Upper lobe of left lung (tissue), 6 donors: ENCODE measurements at regions not wholly inside any gene's neighbourhood (a gene's known extent, or its start where the extent isn't known, plus 50 kb on each side); places are given as distances from the start of the nearest gene placed in this dataset.
A peak's percentile ranks its signal among the peaks of the same experiment; 100 is the strongest.

ENCODE experiments used
- ATAC-seq, 2 donors: fragments of 200-7000 bp; cut with Tn5 transposase; one replicate each; pipeline ENCODE4 v1.9.1; 2022; ENCODE audit warnings: mild to moderate bottlenecking in 2 of 2, moderate library complexity in 2 of 2; ENCODE audit not compliant: low FRiP score in 2 of 2
- DNase-seq, 2 donors: peaks; one replicate each; pipeline ENCODE4 v3.0.0-alpha.2; 2019 to 2020
- H3K27ac ChIP-seq, 4 donors: fragments of 200-600 bp; sonication (generic); one replicate each; pipeline ENCODE4 v1.5.1; 2016 to 2019
- H3K27me3 ChIP-seq, 4 donors: fragments of 200-600 bp; sonication (generic); one replicate each; pipeline ENCODE4 v1.5.1; 2017 to 2019
- H3K36me3 ChIP-seq, 4 donors: fragments of 200-600 bp; sonication (generic); one replicate each; pipeline ENCODE4 v1.5.1; 2016 to 2019
- H3K4me1 ChIP-seq, 4 donors: fragments of 200-600 bp; sonication (generic); one replicate each; pipeline ENCODE4 v1.5.1; 2018 to 2019
- H3K4me3 ChIP-seq, 4 donors: fragments of 200-600 bp; sonication (generic); one replicate each; pipeline ENCODE4 v1.5.1; 2017 to 2019; ENCODE audit warnings: mild to moderate bottlenecking in 2 of 4, moderate library complexity in 1 of 4
- H3K9me3 ChIP-seq, 4 donors: fragments of 200-600 bp; sonication (generic); one replicate each; pipeline ENCODE4 v1.5.1; 2018 to 2019
- EP300 ChIP-seq, 4 donors: sonication (generic); formaldehyde crosslinking; IDR thresholded peaks; one replicate each; pipeline ENCODE4 v1.5.1; 2017; ENCODE audit warnings: antibody characterized with exemption in 4 of 4, control low read depth in 2 of 4
- POLR2A ChIP-seq, 4 donors: fragments of 450-650 bp; IDR thresholded peaks; one replicate each; pipeline ENCODE4 v1.5.1; 2016 to 2017; ENCODE audit warnings: antibody characterized with exemption in 4 of 4, mild to moderate bottlenecking in 2 of 4
- POLR2AphosphoS5 ChIP-seq, 2 donors: sonication (generic); formaldehyde crosslinking; IDR thresholded peaks; one replicate each; pipeline ENCODE4 v1.5.1; 2017; ENCODE audit warnings: antibody characterized with exemption in 2 of 2
- WGBS, 2 donors: methylation state at CpG; one replicate each; pipeline ENCODE4 v1.1.5; 2017 to 2018; 5-methylcytosine and 5-hydroxymethylcytosine counted together
- TF ChIP-seq, protein P1 (sequence below), 6 experiments: fragments of 450-650 bp in 4 of 6; fragments of 200-600 bp in 2 of 6; sonication (generic) in 2 of 6; IDR thresholded peaks; one replicate each; pipeline ENCODE4 v1.5.1; 2016 to 2019; ENCODE audit warnings: antibody characterized with exemption in 6 of 6
- donor health status: DM: no; HTN: no; CAD: no; lungs with moderate emphysema.
- donor health status: DM: no; HTN: yes; CAD: no; lungs with severe emphysema.

DNA sequence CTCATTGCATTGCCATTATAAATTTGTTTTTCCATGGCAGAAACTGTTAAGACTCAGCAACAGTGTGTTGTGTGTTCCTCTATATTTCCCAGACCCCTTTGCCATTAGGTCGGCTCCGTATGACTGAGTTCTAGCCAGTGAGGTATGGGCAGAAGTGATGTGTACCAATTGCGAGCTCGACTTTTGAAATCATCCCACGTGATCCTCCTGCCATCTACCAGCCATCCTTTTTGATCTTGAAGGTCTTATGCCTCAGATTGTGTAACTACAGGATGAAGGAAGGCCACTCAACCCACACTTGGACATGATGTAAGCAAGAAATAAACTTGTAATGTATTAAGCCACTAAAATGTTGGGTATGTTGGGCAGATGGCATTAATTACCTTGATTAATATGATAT is 562.3 kb downstream of the PDCD6IP start:
- ATAC-seq = peak in 1 of 2 donors; percentile 23
- Histone ChIP-seq H3K4me1 (no peaks in the 10 kb centered on the region), H3K27me3 (no peaks in the 10 kb centered on the region), H3K9me3 (no peaks in the 10 kb centered on the region), H3K4me3 (no peak overlapping the region), H3K27ac (no peak overlapping the region), H3K36me3 (no peaks in the 10 kb centered on the region)
- no peak for TF ChIP-seq EP300 (IDR thresholded peaks at IDR 0.05)
- no peak for TF ChIP-seq POLR2A (IDR thresholded peaks at IDR 0.05)
- 75 to 78% methylated on average over 5 of the region's 5 CpGs for WGBS, 2 donors
- no peak for DNase-seq

DNA sequence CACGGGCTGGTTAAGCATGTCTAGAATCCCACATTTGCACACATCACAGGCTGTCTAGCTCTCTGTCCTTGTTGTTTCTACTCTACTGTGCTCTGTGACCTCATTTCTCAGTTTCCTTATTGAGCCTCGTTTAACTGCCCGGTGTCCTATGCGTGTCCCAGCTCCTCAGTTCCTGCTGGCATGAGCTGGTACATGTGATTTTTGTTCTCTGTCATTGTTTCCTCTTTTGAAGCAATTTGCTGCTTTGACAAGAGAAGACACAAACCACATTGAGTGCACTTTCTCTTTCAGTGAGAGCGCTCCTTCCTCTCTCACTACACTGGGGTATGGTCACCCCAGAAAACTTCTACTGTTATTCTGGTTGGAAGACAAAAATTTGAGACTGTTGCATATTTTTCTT is 563.5 kb downstream of the PDCD6IP start:
- H3K36me3 ChIP-seq = no peaks in the 10 kb centered on the region
- H3K27ac ChIP-seq = no peak overlapping the region
- TF ChIP-seq, protein P1, sequence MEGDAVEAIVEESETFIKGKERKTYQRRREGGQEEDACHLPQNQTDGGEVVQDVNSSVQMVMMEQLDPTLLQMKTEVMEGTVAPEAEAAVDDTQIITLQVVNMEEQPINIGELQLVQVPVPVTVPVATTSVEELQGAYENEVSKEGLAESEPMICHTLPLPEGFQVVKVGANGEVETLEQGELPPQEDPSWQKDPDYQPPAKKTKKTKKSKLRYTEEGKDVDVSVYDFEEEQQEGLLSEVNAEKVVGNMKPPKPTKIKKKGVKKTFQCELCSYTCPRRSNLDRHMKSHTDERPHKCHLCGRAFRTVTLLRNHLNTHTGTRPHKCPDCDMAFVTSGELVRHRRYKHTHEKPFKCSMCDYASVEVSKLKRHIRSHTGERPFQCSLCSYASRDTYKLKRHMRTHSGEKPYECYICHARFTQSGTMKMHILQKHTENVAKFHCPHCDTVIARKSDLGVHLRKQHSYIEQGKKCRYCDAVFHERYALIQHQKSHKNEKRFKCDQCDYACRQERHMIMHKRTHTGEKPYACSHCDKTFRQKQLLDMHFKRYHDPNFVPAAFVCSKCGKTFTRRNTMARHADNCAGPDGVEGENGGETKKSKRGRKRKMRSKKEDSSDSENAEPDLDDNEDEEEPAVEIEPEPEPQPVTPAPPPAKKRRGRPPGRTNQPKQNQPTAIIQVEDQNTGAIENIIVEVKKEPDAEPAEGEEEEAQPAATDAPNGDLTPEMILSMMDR (IDR thresholded peaks at IDR 0.05) = no peak
- peak in 1 of 2 donors; percentile 15 for TF ChIP-seq POLR2AphosphoS5 (IDR thresholded peaks at IDR 0.05)
- TF ChIP-seq EP300 (IDR thresholded peaks at IDR 0.05) = peak in 1 of 4 donors; percentile 51
- TF ChIP-seq POLR2A (IDR thresholded peaks at IDR 0.05) = no peak
- no peaks in the 10 kb centered on the region for H3K27me3 ChIP-seq
- WGBS, 2 donors = 61 to 68% methylated on average over 5 of the region's 5 CpGs
- no peaks in the 10 kb centered on the region for H3K9me3 ChIP-seq
- ATAC-seq = peak in 1 of 2 donors; percentile 66
- no peak overlapping the region for H3K4me3 ChIP-seq
- no peaks in the 10 kb centered on the region for H3K4me1 ChIP-seq
- peak in 1 of 2 donors; percentile 36 for DNase-seq

DNA sequence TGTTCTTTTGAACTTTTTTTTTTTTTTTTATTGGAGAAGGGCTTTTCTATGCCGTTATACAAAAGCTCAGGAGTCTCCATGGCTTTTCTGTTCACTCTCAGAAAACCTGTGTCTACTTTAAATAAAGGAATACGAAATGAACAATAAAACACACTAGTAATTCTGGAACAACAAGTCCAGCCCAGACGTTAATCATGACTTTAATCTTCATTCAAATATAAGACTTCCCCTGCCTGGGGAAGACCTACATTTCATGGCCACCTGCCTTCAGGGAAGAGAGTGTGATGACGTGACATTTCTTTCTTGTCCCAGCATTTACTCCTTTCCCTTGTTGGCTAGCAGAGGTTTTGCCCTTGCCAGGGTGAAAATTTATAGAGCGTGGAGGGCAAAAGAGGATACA is 564.5 kb downstream of the PDCD6IP start:
- no peak for TF ChIP-seq POLR2AphosphoS5 (IDR thresholded peaks at IDR 0.05)
- TF ChIP-seq, protein P1 (IDR thresholded peaks at IDR 0.05) = no peak
- no peak for TF ChIP-seq POLR2A (IDR thresholded peaks at IDR 0.05)
- TF ChIP-seq EP300 (IDR thresholded peaks at IDR 0.05) = no peak
- H3K27ac ChIP-seq = no peak overlapping the region
- WGBS, 2 donors = 77 to 80% methylated on average over 5 of the region's 5 CpGs

DNA sequence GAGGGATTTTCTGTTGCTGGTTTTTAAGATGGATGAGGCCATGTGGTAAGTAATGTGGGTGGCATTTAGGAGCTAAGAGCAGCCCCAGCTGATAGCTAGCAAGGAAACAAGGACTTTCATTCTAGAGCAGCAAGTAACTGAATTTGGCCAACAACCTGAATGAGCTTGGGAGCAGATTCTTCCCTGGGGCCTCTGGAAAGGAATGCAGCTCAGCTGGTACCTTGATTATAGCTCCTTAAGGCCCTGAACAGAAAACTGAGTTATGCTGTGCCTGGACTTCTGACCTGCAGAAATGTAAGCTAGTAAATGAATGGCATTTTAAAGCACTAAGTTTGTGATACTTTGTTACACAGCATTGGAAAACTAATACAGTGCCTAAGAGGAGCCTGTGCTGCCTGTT is 565.5 kb downstream of the PDCD6IP start:
- ATAC-seq = no peak
- no peaks in the 10 kb centered on the region for H3K9me3 ChIP-seq
- TF ChIP-seq POLR2AphosphoS5 (IDR thresholded peaks at IDR 0.05) (no peak), POLR2A (IDR thresholded peaks at IDR 0.05) (no peak), EP300 (IDR thresholded peaks at IDR 0.05) (no peak)
- TF ChIP-seq, protein P1 (IDR thresholded peaks at IDR 0.05) = no peak
- no peaks in the 10 kb centered on the region for H3K36me3 ChIP-seq
- DNase-seq = no peak
- no peaks in the 10 kb centered on the region for H3K27me3 ChIP-seq
- no peak overlapping the region for H3K27ac ChIP-seq
- no peaks in the 10 kb centered on the region for H3K4me1 ChIP-seq
- H3K4me3 ChIP-seq = no peak overlapping the region

More for the DNA sequence above, 564.5 kb downstream of the PDCD6IP start:
- Histone ChIP-seq H3K4me3 (no peak overlapping the region), H3K36me3 (no peaks in the 10 kb centered on the region), H3K4me1 (no peaks in the 10 kb centered on the region), H3K27me3 (no peaks in the 10 kb centered on the region), H3K9me3 (no peaks in the 10 kb centered on the region)
- DNase-seq = no peak
- ATAC-seq = no peak

DNA sequence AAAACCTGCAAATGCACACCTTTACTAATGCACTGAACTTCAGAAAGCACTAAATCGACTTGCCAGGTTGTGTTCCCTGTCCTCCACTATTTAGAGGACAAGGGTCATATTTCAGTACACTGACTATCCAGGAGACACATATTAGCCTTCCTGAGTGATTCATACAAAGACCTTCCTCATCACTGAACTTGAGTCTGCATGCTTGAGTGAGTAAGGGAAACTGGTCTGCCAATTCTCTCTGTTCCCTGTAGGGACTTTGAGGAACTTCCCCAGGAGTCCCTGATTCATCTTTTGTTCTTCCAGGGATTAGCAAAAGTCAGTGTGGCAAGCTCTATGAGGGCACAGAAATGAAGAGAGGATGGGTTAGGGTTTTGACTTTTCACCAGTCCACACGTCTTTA is 565.9 kb downstream of the PDCD6IP start:
- ATAC-seq (peak in 1 of 2 donors; percentile 49), DNase-seq (no peak)
- Histone ChIP-seq H3K4me1 (no peaks in the 10 kb centered on the region), H3K36me3 (no peaks in the 10 kb centered on the region), H3K27ac (no peak overlapping the region), H3K27me3 (no peaks in the 10 kb centered on the region), H3K9me3 (no peaks in the 10 kb centered on the region), H3K4me3 (no peak overlapping the region)
- 66 to 69% methylated on average over 2 of the region's 2 CpGs for WGBS, 2 donors
- TF ChIP-seq POLR2A (IDR thresholded peaks at IDR 0.05) (no peak), EP300 (IDR thresholded peaks at IDR 0.05) (no peak), POLR2AphosphoS5 (IDR thresholded peaks at IDR 0.05) (no peak)
- TF ChIP-seq, protein P1 (IDR thresholded peaks at IDR 0.05) = no peak
